ENCODE measurements at regions not wholly inside any gene's neighbourhood (a gene's known extent, or its start where the extent isn't known, plus 50 kb on each side); places are given as distances from the start of the nearest gene placed in this dataset.

DNA sequence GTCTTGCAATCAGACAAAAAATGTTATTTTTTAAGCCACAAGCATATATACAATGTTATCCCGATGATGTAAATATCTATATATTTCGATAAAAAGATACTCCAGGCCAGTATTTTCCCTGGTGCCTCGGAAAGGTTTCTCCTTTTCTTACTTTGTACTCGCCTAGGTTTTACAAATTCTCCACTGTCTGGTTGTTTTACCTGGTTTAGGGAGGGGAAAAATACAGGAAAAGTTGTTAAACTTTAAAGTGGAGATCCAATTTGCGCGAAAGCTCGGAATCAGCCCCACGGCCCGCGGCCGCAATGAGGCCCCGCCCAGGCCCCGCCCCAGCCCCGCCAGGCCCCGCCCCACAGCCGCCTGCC is 58.4 kb upstream of the WNT7B start:
- no peaks in the 10 kb centered on the region for H3K9me3 Mint-ChIP-seq
- H3K27ac Mint-ChIP-seq, result peak overlapping the region; percentile 79
- no peaks in the 10 kb centered on the region for H3K36me3 Mint-ChIP-seq
- H3K4me3 Mint-ChIP-seq, result peak overlapping the region; percentile 81
- DNase-seq (ENCODE audit: low spot score) (no peak), ATAC-seq (no peak)
- ChIA-PET CTCF (interaction anchor here (0.6 to 4.8 kb wide), 20 partner anchors 9 to 704 kb away, joined by 3 to 127 read pairs (median 4); no protein-coding TSS in a partner anchor), POLR2A (interaction anchor here (1.8 to 2.2 kb wide), 3 partner anchors 9 to 29 kb away, joined by 6 to 7 read pairs (median 6); no protein-coding TSS in a partner anchor)
- no peak for TF ChIP-seq E2F1 (CRISPR knock-in tag; IDR thresholded peaks at IDR 0.05)
- TF ChIP-seq ZNF512 (CRISPR knock-in tag; IDR thresholded peaks at IDR 0.05; ENCODE audit: borderline replicate concordance), result no peak
- no peak for TF ChIP-seq TEAD4 (CRISPR knock-in tag; IDR thresholded peaks at IDR 0.05)
- no peak for TF ChIP-seq ATF2 (CRISPR knock-in tag; IDR thresholded peaks at IDR 0.05; ENCODE audit: borderline replicate concordance, low read depth)
- TF ChIP-seq, protein P1, sequence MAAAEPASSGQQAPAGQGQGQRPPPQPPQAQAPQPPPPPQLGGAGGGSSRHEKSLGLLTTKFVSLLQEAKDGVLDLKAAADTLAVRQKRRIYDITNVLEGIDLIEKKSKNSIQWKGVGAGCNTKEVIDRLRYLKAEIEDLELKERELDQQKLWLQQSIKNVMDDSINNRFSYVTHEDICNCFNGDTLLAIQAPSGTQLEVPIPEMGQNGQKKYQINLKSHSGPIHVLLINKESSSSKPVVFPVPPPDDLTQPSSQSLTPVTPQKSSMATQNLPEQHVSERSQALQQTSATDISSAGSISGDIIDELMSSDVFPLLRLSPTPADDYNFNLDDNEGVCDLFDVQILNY (CRISPR knock-in tag; IDR thresholded peaks at IDR 0.05), result no peak
- TF ChIP-seq ZBTB21 (CRISPR knock-in tag; IDR thresholded peaks at IDR 0.05; ENCODE audit: borderline replicate concordance), result no peak
- no peak for TF ChIP-seq ZNF138 (CRISPR knock-in tag; conservative IDR thresholded peaks at IDR 0.05)
- TF ChIP-seq, protein P2, sequence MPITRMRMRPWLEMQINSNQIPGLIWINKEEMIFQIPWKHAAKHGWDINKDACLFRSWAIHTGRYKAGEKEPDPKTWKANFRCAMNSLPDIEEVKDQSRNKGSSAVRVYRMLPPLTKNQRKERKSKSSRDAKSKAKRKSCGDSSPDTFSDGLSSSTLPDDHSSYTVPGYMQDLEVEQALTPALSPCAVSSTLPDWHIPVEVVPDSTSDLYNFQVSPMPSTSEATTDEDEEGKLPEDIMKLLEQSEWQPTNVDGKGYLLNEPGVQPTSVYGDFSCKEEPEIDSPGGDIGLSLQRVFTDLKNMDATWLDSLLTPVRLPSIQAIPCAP (CRISPR knock-in tag; IDR thresholded peaks at IDR 0.05), result no peak
- no peak for TF ChIP-seq ZNF263 (CRISPR knock-in tag; IDR thresholded peaks at IDR 0.05; ENCODE audit: low read depth)
- no peak for TF ChIP-seq ATF3 (CRISPR knock-in tag; conservative IDR thresholded peaks at IDR 0.05)
- H3K4me1 Mint-ChIP-seq, result peaks cover 39% of the 10 kb centered on the region
- no peaks in the 10 kb centered on the region for H3K27me3 Mint-ChIP-seq (ENCODE audit: low read depth)

GRCh38 chr22:46035742-46036557 is 59.0 kb upstream of the WNT7B start:
- no peak overlapping the region for H3K27ac Mint-ChIP-seq
- CTCF ChIA-PET, result interaction anchor here (0.5 to 4.8 kb wide), 29 partner anchors 8 to 704 kb away, joined by 3 to 127 read pairs (median 4); no protein-coding TSS in a partner anchor
- H3K9me3 Mint-ChIP-seq, result no peaks in the 10 kb centered on the region
- DNase-seq (ENCODE audit: low spot score), result peak; percentile 100
- POLR2A ChIA-PET, result interaction anchor here (1.8 to 2.2 kb wide), 3 partner anchors 9 to 29 kb away, joined by 6 to 7 read pairs (median 6); no protein-coding TSS in a partner anchor
- no peaks in the 10 kb centered on the region for H3K36me3 Mint-ChIP-seq
- H3K4me1 Mint-ChIP-seq, result peaks cover 34% of the 10 kb centered on the region
- peak overlapping the region; percentile 73 for H3K4me3 Mint-ChIP-seq
- H3K27me3 Mint-ChIP-seq (ENCODE audit: low read depth), result no peaks in the 10 kb centered on the region
- ATAC-seq, result peak; percentile 95
- peak; percentile 42; the same call in 1 of the 2 replicates for TF ChIP-seq ZBTB21 (CRISPR knock-in tag; IDR thresholded peaks at IDR 0.05; ENCODE audit: borderline replicate concordance)
- no peak for TF ChIP-seq NR3C1 (CRISPR knock-in tag; conservative IDR thresholded peaks at IDR 0.05; ENCODE audit: low read depth)
- TF ChIP-seq ZSCAN18 (CRISPR knock-in tag; IDR thresholded peaks at IDR 0.05), result no peak
- peak; percentile 57; the same call in 1 of the 2 replicates for TF ChIP-seq MAX (CRISPR knock-in tag; IDR thresholded peaks at IDR 0.05)
- TF ChIP-seq EMX1 (CRISPR knock-in tag; IDR thresholded peaks at IDR 0.05), result no peak
- no peak for TF ChIP-seq FOXJ3 (CRISPR knock-in tag; IDR thresholded peaks at IDR 0.05; ENCODE audit: borderline replicate concordance)
- peak; percentile 82; the same call in 1 of the 2 replicates for TF ChIP-seq FOXK1 (CRISPR knock-in tag; IDR thresholded peaks at IDR 0.05)
- TF ChIP-seq GRHL2 (CRISPR knock-in tag; IDR thresholded peaks at IDR 0.05; ENCODE audit: insufficient replicate concordance, severe bottlenecking), result no peak
- no peak for TF ChIP-seq SMAD3 (CRISPR knock-in tag; IDR thresholded peaks at IDR 0.05; ENCODE audit: borderline replicate concordance)
- TF ChIP-seq RORB (CRISPR knock-in tag; IDR thresholded peaks at IDR 0.05), result no peak
- TF ChIP-seq ZNF416 (CRISPR knock-in tag; IDR thresholded peaks at IDR 0.05), result no peak
- TF ChIP-seq FOXP1 (CRISPR knock-in tag; IDR thresholded peaks at IDR 0.05; ENCODE audit: borderline replicate concordance), result no peak
- no peak for TF ChIP-seq IRF2 (CRISPR knock-in tag; IDR thresholded peaks at IDR 0.05; ENCODE audit: borderline replicate concordance, low read depth)
- TF ChIP-seq ERG (CRISPR knock-in tag; IDR thresholded peaks at IDR 0.05), result 0 out of 2 replicates have a peak, but pooled peaks have one; percentile 30
